DOHH2 (cell line): ENCODE measurements at regions not wholly inside any gene's neighbourhood (a gene's known extent, or its start where the extent isn't known, plus 50 kb on each side); places are given as distances from the start of the nearest gene placed in this dataset.

Experiments used
- H3F3A ChIP-seq: fragments of 200-600 bp; sonication (generic), shearing (Covaris generic); 2 replicates; pipeline ENCODE4 v1.6.0; 2016; ENCODE audit warnings: antibody characterized with exemption, mild to moderate bottlenecking; ENCODE audit not compliant: control insufficient read depth, insufficient read depth
- H3K27ac ChIP-seq: fragments of 200-600 bp; sonication (generic); 2 replicates; pipeline ENCODE4 v1.5.1; 2014; ENCODE audit warnings: low read depth, mild to moderate bottlenecking, low read length, moderate library complexity
- H3K27me3 ChIP-seq: fragments of 200-600 bp; sonication (generic); 2 replicates; pipeline ENCODE4 v1.6.1; 2014; ENCODE audit warnings: mild to moderate bottlenecking, low read length, mixed read lengths; ENCODE audit not compliant: control insufficient read depth
- H3K36me3 ChIP-seq: fragments of 200-600 bp; sonication (generic); 2 replicates; pipeline ENCODE4 v1.6.1; 2014; ENCODE audit warnings: mild to moderate bottlenecking, low read length, moderate library complexity, mixed read lengths; ENCODE audit not compliant: control insufficient read depth
- H3K4me1 ChIP-seq: fragments of 200-600 bp; sonication (generic); 2 replicates; pipeline ENCODE4 v1.6.1; 2014; ENCODE audit warnings: mild to moderate bottlenecking, low read length, mixed read lengths; ENCODE audit not compliant: control insufficient read depth
- H3K4me2 ChIP-seq: fragments of 200-600 bp; sonication (generic); 2 replicates; pipeline ENCODE4 v1.6.0; 2014; ENCODE audit warnings: mild to moderate bottlenecking, low read length, moderate library complexity
- H3K4me3 ChIP-seq: fragments of 200-600 bp; sonication (generic); 2 replicates; pipeline ENCODE4 v1.5.1; 2014; ENCODE audit warnings: mild to moderate bottlenecking, low read length, mixed read lengths
- H3K79me2 ChIP-seq: fragments of 200-600 bp; sonication (generic); 2 replicates; pipeline ENCODE4 v1.6.1; 2014; ENCODE audit warnings: mild to moderate bottlenecking, low read length, mixed read lengths; ENCODE audit not compliant: control insufficient read depth
- H3K9me2 ChIP-seq: fragments of 200-600 bp; sonication (generic); replicated peaks from 2 replicates; pipeline ENCODE4 v1.6.1; 2014; ENCODE audit warnings: mild to moderate bottlenecking, low read length, mixed read lengths; ENCODE audit not compliant: control insufficient read depth
- H3K9me3 ChIP-seq: fragments of 200-600 bp; sonication (generic); 2 replicates; pipeline ENCODE4 v1.6.1; 2014; ENCODE audit warnings: antibody characterized with exemption, low read length, mixed read lengths; ENCODE audit not compliant: control insufficient read depth, insufficient read depth
- H4K20me1 ChIP-seq: fragments of 200-600 bp; sonication (generic); 2 replicates; pipeline ENCODE4 v1.6.0; 2014; ENCODE audit warnings: low read depth, mild to moderate bottlenecking, antibody characterized with exemption, low read length, moderate library complexity; ENCODE audit not compliant: control insufficient read depth, insufficient read depth
- EZH2phosphoT487 ChIP-seq: fragments of 200-600 bp; sonication (generic); IDR thresholded peaks from 2 replicates; pipeline ENCODE4 v1.6.1; 2017; ENCODE audit warnings: borderline replicate concordance, mild to moderate bottlenecking, antibody characterized with exemption, low read length, moderate library complexity, mixed read lengths
- TF ChIP-seq, protein P1 (sequence below): fragments of 200-600 bp; sonication (generic); IDR thresholded peaks from one replicate; pipeline ENCODE4 v1.5.1; 2014; ENCODE audit warnings: antibody characterized with exemption, mild to moderate bottlenecking, low read depth, low read length; ENCODE audit not compliant: poor library complexity, severe bottlenecking

DNA sequence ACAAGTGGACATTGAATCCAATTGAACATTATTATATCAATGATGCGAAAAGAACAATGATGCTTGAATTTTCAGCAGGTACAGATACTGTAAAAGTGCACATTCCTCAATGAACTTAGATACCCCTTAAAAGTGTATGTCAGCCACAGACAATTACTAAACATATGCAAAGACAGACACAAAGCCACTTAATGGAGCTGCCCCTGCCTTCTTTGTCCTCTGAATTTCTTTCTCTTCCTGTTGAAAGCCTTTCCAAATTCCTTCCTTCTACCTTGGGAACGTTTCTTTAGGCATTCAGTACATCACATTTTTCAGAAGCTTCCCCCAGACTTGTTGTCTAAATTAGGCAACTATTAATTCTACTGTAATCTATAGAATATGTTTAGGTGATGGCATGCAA is 706.8 kb upstream of the MBL2 start:
- Histone ChIP-seq H3K4me2 (no peak overlapping the region), H3K27me3 (no peaks in the 10 kb centered on the region), H3K79me2 (no peaks in the 10 kb centered on the region), H3F3A (no peaks in the 10 kb centered on the region), H3K4me1 (no peaks in the 10 kb centered on the region), H3K36me3 (no peaks in the 10 kb centered on the region), H3K27ac (no peak overlapping the region), H3K9me2 (no peaks in the 10 kb centered on the region), H3K9me3 (no peaks in the 10 kb centered on the region), H4K20me1 (no peaks in the 10 kb centered on the region), H3K4me3 (no peak overlapping the region)
- TF ChIP-seq, protein P1, sequence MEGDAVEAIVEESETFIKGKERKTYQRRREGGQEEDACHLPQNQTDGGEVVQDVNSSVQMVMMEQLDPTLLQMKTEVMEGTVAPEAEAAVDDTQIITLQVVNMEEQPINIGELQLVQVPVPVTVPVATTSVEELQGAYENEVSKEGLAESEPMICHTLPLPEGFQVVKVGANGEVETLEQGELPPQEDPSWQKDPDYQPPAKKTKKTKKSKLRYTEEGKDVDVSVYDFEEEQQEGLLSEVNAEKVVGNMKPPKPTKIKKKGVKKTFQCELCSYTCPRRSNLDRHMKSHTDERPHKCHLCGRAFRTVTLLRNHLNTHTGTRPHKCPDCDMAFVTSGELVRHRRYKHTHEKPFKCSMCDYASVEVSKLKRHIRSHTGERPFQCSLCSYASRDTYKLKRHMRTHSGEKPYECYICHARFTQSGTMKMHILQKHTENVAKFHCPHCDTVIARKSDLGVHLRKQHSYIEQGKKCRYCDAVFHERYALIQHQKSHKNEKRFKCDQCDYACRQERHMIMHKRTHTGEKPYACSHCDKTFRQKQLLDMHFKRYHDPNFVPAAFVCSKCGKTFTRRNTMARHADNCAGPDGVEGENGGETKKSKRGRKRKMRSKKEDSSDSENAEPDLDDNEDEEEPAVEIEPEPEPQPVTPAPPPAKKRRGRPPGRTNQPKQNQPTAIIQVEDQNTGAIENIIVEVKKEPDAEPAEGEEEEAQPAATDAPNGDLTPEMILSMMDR, result no peak
- no peak for TF ChIP-seq EZH2phosphoT487

DNA sequence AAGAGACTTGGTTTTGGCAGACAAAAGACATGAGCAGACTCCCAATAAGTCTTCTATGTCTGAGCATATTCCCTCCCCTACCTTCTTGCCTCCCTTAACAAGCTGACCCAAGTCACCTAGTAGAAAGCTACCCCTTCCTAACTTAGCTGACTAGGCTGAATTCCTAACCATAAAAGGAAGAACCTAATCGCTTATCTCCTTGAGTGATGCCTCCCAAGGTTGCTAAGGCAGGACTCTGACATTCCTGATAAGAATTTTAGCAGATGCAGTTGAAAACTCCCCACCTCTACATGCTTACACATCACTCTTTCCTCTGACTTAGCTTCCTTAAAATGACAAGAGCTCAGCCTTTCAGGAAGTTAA is 704.7 kb upstream of the MBL2 start:
- no peaks in the 10 kb centered on the region for H3K9me2 ChIP-seq
- H3F3A ChIP-seq, result no peaks in the 10 kb centered on the region
- no peaks in the 10 kb centered on the region for H4K20me1 ChIP-seq
- H3K79me2 ChIP-seq, result no peaks in the 10 kb centered on the region
- no peaks in the 10 kb centered on the region for H3K4me1 ChIP-seq
- no peaks in the 10 kb centered on the region for H3K9me3 ChIP-seq
- H3K36me3 ChIP-seq, result no peaks in the 10 kb centered on the region
- H3K27ac ChIP-seq, result no peak overlapping the region
- H3K27me3 ChIP-seq, result no peaks in the 10 kb centered on the region
- no peak overlapping the region for H3K4me2 ChIP-seq
- H3K4me3 ChIP-seq, result no peak overlapping the region
- no peak for TF ChIP-seq EZH2phosphoT487
- TF ChIP-seq, protein P1, result no peak

GRCh38 chr10:53476650-53477312 is 704.2 kb upstream of the MBL2 start:
- no peaks in the 10 kb centered on the region for H3K36me3 ChIP-seq
- H3K9me3 ChIP-seq, result no peaks in the 10 kb centered on the region
- TF ChIP-seq EZH2phosphoT487, result no peak
- TF ChIP-seq, protein P1, result no peak
- H3K9me2 ChIP-seq, result no peaks in the 10 kb centered on the region
- no peak overlapping the region for H3K4me2 ChIP-seq
- no peaks in the 10 kb centered on the region for H3F3A ChIP-seq
- no peaks in the 10 kb centered on the region for H3K27me3 ChIP-seq
- H3K4me1 ChIP-seq, result no peaks in the 10 kb centered on the region
- H3K27ac ChIP-seq, result no peak overlapping the region
- no peaks in the 10 kb centered on the region for H4K20me1 ChIP-seq
- no peaks in the 10 kb centered on the region for H3K79me2 ChIP-seq
- no peak overlapping the region for H3K4me3 ChIP-seq
